ENCODE measurements at regions not wholly inside any gene's neighbourhood (a gene's known extent, or its start where the extent isn't known, plus 50 kb on each side); places are given as distances from the start of the nearest gene placed in this dataset.

DNA sequence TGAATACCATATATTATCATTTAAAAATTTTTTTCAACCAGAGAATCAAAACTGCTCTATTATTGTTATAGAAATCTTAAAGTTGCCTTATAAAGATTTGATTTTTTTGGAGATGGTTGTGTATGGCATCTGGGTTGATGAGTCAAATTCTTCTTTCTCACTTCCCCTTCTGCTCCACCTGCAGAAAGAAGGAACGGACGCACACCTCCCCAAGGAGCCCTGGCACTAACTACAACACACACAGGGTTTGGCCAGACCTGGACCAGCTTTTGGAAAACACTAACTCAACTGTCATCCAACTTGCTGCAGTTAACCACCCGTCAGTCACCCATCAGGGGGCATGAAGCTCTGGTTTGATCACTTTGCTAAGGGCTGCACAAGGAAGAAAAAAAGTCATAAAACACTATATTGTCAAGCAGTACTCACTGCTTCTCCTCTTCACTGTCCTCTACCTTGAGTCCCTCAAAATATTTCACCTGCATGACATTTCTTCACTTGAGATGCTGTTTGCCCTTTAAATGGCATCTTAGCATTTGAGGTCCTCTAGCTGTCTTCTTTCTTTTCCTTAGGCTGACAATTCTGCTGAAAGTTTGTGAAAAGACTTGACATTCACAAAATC, 266.7 kb upstream of the PHF14 start:
- ATAC-seq (ENCODE audit: poor library complexity) = no peak
- intact Hi-C loops (cut with DNase I, micrococcal nuclease) = no loop called here
- no peaks in the 10 kb centered on the region for H3K36me3 ChIP-seq (ENCODE audit: insufficient read depth, low read length)
- peak in 1 of 14 experiments; percentile 1 for DNase-seq
- no peak overlapping the region for H3K27ac ChIP-seq (ENCODE audit: low read depth in 1 of 2, low read length in 2 of 2)
- Mint-ChIP-seq H3K36me3 (ENCODE audit: low read depth) (no peaks in the 10 kb centered on the region), H3K4me3 (no peak overlapping the region), H3K9me3 (no peaks in the 10 kb centered on the region), H3K4me1 (ENCODE audit: low read depth) (no peaks in the 10 kb centered on the region), H3K27me3 (no peaks in the 10 kb centered on the region), H3K27ac (no peak overlapping the region)
- TF ChIP-seq CTCF (IDR thresholded peaks at IDR 0.05) = no peak
- ChIA-PET POLR2A (interaction anchor here (1.2 kb wide), 1 partner anchor 10 kb away, joined by 3 read pairs; no protein-coding TSS in a partner anchor), CTCF (no interaction called here)
- H3K27me3 ChIP-seq (ENCODE audit: control insufficient read depth in 1 of 2, insufficient read depth in 2 of 2, low read length in 2 of 2) = no peaks in the 10 kb centered on the region
- no peak overlapping the region for H3K4me3 ChIP-seq (ENCODE audit: low read length)
- H3K9me3 ChIP-seq (ENCODE audit: control insufficient read depth in 1 of 2, insufficient read depth in 1 of 2, low read length in 2 of 2) = no peaks in the 10 kb centered on the region
- H3K4me1 ChIP-seq (ENCODE audit: insufficient read depth, low read length) = no peaks in the 10 kb centered on the region

- TF ChIP-seq CTCF (IDR thresholded peaks at IDR 0.05) = no peak
- ATAC-seq (ENCODE audit: poor library complexity) (no peak), DNase-seq (no peak)
- no peak overlapping the region for H3K27ac ChIP-seq (ENCODE audit: low read depth in 1 of 2, low read length in 2 of 2)
- H3K36me3 ChIP-seq (ENCODE audit: insufficient read depth, low read length) = no peaks in the 10 kb centered on the region
- ChIA-PET CTCF (no interaction called here), POLR2A (interaction anchor here (1.2 kb wide), 1 partner anchor 10 kb away, joined by 3 read pairs; no protein-coding TSS in a partner anchor)
- intact Hi-C loops (cut with DNase I, micrococcal nuclease) = no loop called here
- Mint-ChIP-seq H3K4me1 (ENCODE audit: low read depth) (no peaks in the 10 kb centered on the region), H3K9me3 (no peaks in the 10 kb centered on the region), H3K4me3 (no peak overlapping the region), H3K36me3 (ENCODE audit: low read depth) (no peaks in the 10 kb centered on the region), H3K27ac (no peak overlapping the region), H3K27me3 (no peaks in the 10 kb centered on the region)
- H3K9me3 ChIP-seq (ENCODE audit: control insufficient read depth in 1 of 2, insufficient read depth in 1 of 2, low read length in 2 of 2) = no peaks in the 10 kb centered on the region
- H3K27me3 ChIP-seq (ENCODE audit: control insufficient read depth in 1 of 2, insufficient read depth in 2 of 2, low read length in 2 of 2) = no peaks in the 10 kb centered on the region
- H3K4me3 ChIP-seq (ENCODE audit: low read length) = no peak overlapping the region
- no peaks in the 10 kb centered on the region for H3K4me1 ChIP-seq (ENCODE audit: insufficient read depth, low read length)
Measured at GRCh38 chr7:10707519-10707918, 266.2 kb upstream of the PHF14 start.

DNA sequence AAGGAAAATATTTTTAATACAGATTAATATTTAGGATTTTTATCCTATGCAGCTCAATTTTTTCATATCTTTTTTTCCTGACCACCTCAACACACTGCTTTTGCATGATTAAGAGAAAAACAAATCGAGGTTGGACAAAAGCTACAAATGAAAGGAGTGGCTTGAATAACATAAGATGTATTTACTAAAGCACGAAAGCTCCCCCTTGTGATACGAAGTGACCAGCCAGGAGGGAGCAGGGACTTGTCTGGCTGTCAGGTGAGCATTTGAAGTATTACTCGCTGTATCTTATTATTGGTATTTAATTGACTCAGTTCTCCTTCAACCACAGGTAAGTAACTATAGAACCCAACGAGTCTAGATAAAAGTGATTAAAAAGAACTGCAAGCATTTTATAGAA, 265.2 kb upstream of the PHF14 start:
- Histone ChIP-seq H3K36me3 (ENCODE audit: insufficient read depth, low read length) (no peaks in the 10 kb centered on the region), H3K27me3 (ENCODE audit: control insufficient read depth in 1 of 2, insufficient read depth in 2 of 2, low read length in 2 of 2) (no peaks in the 10 kb centered on the region), H3K9me3 (ENCODE audit: control insufficient read depth in 1 of 2, insufficient read depth in 1 of 2, low read length in 2 of 2) (no peaks in the 10 kb centered on the region), H3K27ac (ENCODE audit: low read depth in 1 of 2, low read length in 2 of 2) (no peak overlapping the region), H3K4me1 (ENCODE audit: insufficient read depth, low read length) (no peaks in the 10 kb centered on the region), H3K4me3 (ENCODE audit: low read length) (no peak overlapping the region)
- Mint-ChIP-seq H3K36me3 (ENCODE audit: low read depth) (no peaks in the 10 kb centered on the region), H3K27me3 (no peaks in the 10 kb centered on the region), H3K27ac (no peak overlapping the region), H3K4me3 (no peak overlapping the region), H3K4me1 (ENCODE audit: low read depth) (no peaks in the 10 kb centered on the region), H3K9me3 (no peaks in the 10 kb centered on the region)
- ChIA-PET POLR2A (no interaction called here), CTCF (no interaction called here)
- ATAC-seq (ENCODE audit: poor library complexity) (no peak), DNase-seq (peak in 2 of 14 experiments; percentile 1 to 4)
- intact Hi-C loops (cut with DNase I, micrococcal nuclease) = no loop called here
- TF ChIP-seq CTCF (IDR thresholded peaks at IDR 0.05) = no peak
